HepG2 (cell line): ENCODE measurements at regions not wholly inside any gene's neighbourhood (a gene's known extent, or its start where the extent isn't known, plus 50 kb on each side); places are given as distances from the start of the nearest gene placed in this dataset.
A peak's percentile ranks its signal among the peaks of the same experiment; 100 is the strongest.

Experiments used
- ATAC-seq: fragments of 200-7000 bp; cut with Tn5 transposase; 3 replicates; pipeline ENCODE4 v1.9.1; 2020; ENCODE audit warnings: mild to moderate bottlenecking, moderate library complexity
- BruUV-seq: library from RNA; stranded (reverse); fragments of 400-500 nt; replicated peaks from 2 replicates; lab custom pipeline; 2021; lab: Mats Ljungman, UMichigan
- CTCF ChIA-PET: fragments of 300-600 bp; formaldehyde crosslinking; extraction: SDS; loops from one replicate; lab custom pipeline; 2021; ENCODE audit warnings: low total read pairs, inconsistent platforms, low intra/inter-chr PET ratio; lab: Yijun Ruan, JAX
- POLR2A ChIA-PET: fragments of 350-600 bp; sonication (Branson Sonifier 250); formaldehyde crosslinking; loops from one replicate; lab custom pipeline; 2020; ENCODE audit warnings: antibody characterized with exemption, inconsistent platforms; lab: Yijun Ruan, JAX
- DNase-seq: peaks from one replicate; pipeline ENCODE4 v3.0.0-alpha.2; 2015; ENCODE audit warnings: low spot score
- FAIRE-seq: peaks from 3 replicates; lab custom pipeline; 2011; peaks lifted over from hg19 to GRCh38; lab: Jason Lieb, UNC
- H2AFZ ChIP-seq: one replicate; pipeline ENCODE4 v1.6.1; 2011; ENCODE audit warnings: low read length, inconsistent platforms
- H3K27ac ChIP-seq: fragments of 300-600 bp; 3 replicates; pipeline ENCODE4 v1.8.0; 2011; ENCODE audit warnings: mixed run types, mild to moderate bottlenecking, mixed read lengths, low read length, inconsistent platforms; ENCODE audit not compliant: insufficient read depth; ENCODE audit errors: extremely low read length
- H3K27me3 ChIP-seq, 2 experiments: fragments of 200-600 bp in 1 of 2; 2 replicates in 1 of 2; 3 replicates in 1 of 2; pipeline versions ENCODE4 v1.6.0 to v1.8.0; 2011; ENCODE audit warnings: low read length in 2 of 2, mild to moderate bottlenecking in 2 of 2, moderate library complexity in 2 of 2, inconsistent platforms in 1 of 2; ENCODE audit not compliant: insufficient read depth in 2 of 2, control insufficient read depth in 1 of 2
- H3K36me3 ChIP-seq, 2 experiments: fragments of 200-600 bp in 1 of 2; replicated peaks in 1 of 2; 2 replicates in 1 of 2; 3 replicates in 1 of 2; pipeline versions ENCODE4 v1.5.1 to v1.8.0; 2011; ENCODE audit warnings: low read length in 2 of 2, inconsistent platforms in 1 of 2; ENCODE audit not compliant: insufficient read depth in 2 of 2, control insufficient read depth in 1 of 2
- H3K4me1 ChIP-seq: 2 replicates; pipeline ENCODE4 v1.5.1; 2012; ENCODE audit warnings: low read length, inconsistent platforms; ENCODE audit not compliant: insufficient read depth
- H3K4me2 ChIP-seq: 2 replicates; pipeline ENCODE4 v1.6.0; 2011; ENCODE audit warnings: low read depth, low read length, inconsistent platforms
- H3K4me3 ChIP-seq, 3 experiments: fragments of 200-600 bp in 1 of 3; sonication (generic), shearing (Covaris generic) in 1 of 3; replicated peaks in 1 of 3; 2 replicates each; pipeline ENCODE4 v1.5.1; 2011 to 2016; ENCODE audit warnings: low read length in 3 of 3, inconsistent platforms in 2 of 3, low read depth in 2 of 3, mild to moderate bottlenecking in 2 of 3, control low read depth in 1 of 3, mixed read lengths in 1 of 3; ENCODE audit not compliant: insufficient read depth in 1 of 3
- H3K79me2 ChIP-seq: one replicate; pipeline ENCODE4 v1.6.1; 2011; ENCODE audit warnings: low read length, inconsistent platforms; ENCODE audit not compliant: insufficient read depth
- H3K9ac ChIP-seq: 2 replicates; pipeline ENCODE4 v1.6.0; 2011; ENCODE audit warnings: mild to moderate bottlenecking, low read depth, low read length, inconsistent platforms; ENCODE audit not compliant: insufficient read depth
- H3K9me3 ChIP-seq: 2 replicates; pipeline ENCODE4 v1.5.1; 2012; ENCODE audit warnings: mild to moderate bottlenecking, low read length
- H4K20me1 ChIP-seq: 2 replicates; pipeline ENCODE4 v1.6.0; 2011; ENCODE audit warnings: inconsistent platforms, mild to moderate bottlenecking, low read length, moderate library complexity; ENCODE audit not compliant: insufficient read depth
- NR0B2 ChIP-seq: sonication (generic); formaldehyde crosslinking; IDR thresholded peaks from 2 replicates; pipeline ENCODE4 v1.4.0; 2020; ENCODE audit warnings: mild to moderate bottlenecking, missing genetic modification reagents
- NR2F2 ChIP-seq: IDR thresholded peaks from 2 replicates; pipeline ENCODE4 v1.6.1; 2012; ENCODE audit warnings: low read depth, inconsistent platforms, borderline replicate concordance
- ZC3H13 ChIP-seq: sonication (generic); formaldehyde crosslinking; IDR thresholded peaks from 2 replicates; pipeline ENCODE4 v1.8.1; 2023; ENCODE audit warnings: mild to moderate bottlenecking, missing genetic modification reagents, moderate library complexity
- ZNF235 ChIP-seq: sonication (generic); formaldehyde crosslinking; IDR thresholded peaks from 2 replicates; pipeline ENCODE4 v1.8.1; 2023; ENCODE audit warnings: mild to moderate bottlenecking, missing genetic modification reagents, borderline replicate concordance
- ZNF263 ChIP-seq: sonication (generic); formaldehyde crosslinking; IDR thresholded peaks from 2 replicates; pipeline ENCODE4 v1.4.0; 2020; ENCODE audit warnings: missing genetic modification reagents
- ZNF430 ChIP-seq: sonication (generic); formaldehyde crosslinking; IDR thresholded peaks from 2 replicates; pipeline ENCODE4 v1.9.0; 2021; ENCODE audit warnings: mild to moderate bottlenecking, missing genetic modification reagents
- ZNF577 ChIP-seq: sonication (generic); formaldehyde crosslinking; IDR thresholded peaks from 2 replicates; pipeline ENCODE4 v1.4.0; 2020; ENCODE audit warnings: mild to moderate bottlenecking, low read depth, missing genetic modification reagents, borderline replicate concordance
- WGBS: methylation state at CpG from one replicate; pipeline ENCODE4 v1.1.6; 2017; ENCODE audit warnings: low lambda C conversion rate; 5-methylcytosine and 5-hydroxymethylcytosine counted together
- in situ Hi-C: cut with HindIII; loops from 2 replicates; pipeline ENCODE4 v1.10.0; 2017; ENCODE audit warnings: low pct_unique_long_range_greater_than_20kb; ENCODE audit not compliant: extremely low pct_ligation_motif_present
- intact Hi-C: fragments of 100-400 bp; cut with micrococcal nuclease; formaldehyde crosslinking; loops from one replicate; pipeline ENCODE4 v1.10.0; 2022; ENCODE audit not compliant: unreplicated experiment

- TF ChIP-seq ZNF577 (CRISPR knock-in tag) (no peak), ZC3H13 (no peak), ZNF430 (CRISPR knock-in tag) (no peak), NR0B2 (no peak)
Measured at GRCh38 chr2:7992612-7993602, 688.9 kb upstream of the ID2 start (continued).

GRCh38 chr2:7994397-7994951 lies 687.4 kb upstream of the ID2 start:
- no peaks in the 10 kb centered on the region for H3K4me1 ChIP-seq
- H4K20me1 ChIP-seq: no peaks in the 10 kb centered on the region
- no peak overlapping the region for H3K4me2 ChIP-seq
- FAIRE-seq (no peak), ATAC-seq (peak; percentile 59), DNase-seq (no peak)
- no peak overlapping the region for H3K4me3 ChIP-seq
- no peaks in the 10 kb centered on the region for H3K79me2 ChIP-seq
- no peaks in the 10 kb centered on the region for H3K36me3 ChIP-seq
- H2AFZ ChIP-seq: no peak overlapping the region
- no peaks in the 10 kb centered on the region for H3K9me3 ChIP-seq
- H3K9ac ChIP-seq: no peak overlapping the region
- no TSS peak for BruUV-seq
- no peak for TF ChIP-seq ZNF235
- no peak for TF ChIP-seq NR2F2
- TF ChIP-seq ZNF263 (CRISPR knock-in tag): 0 out of 2 replicates have a peak, but pooled peaks have one; percentile 10
- in situ Hi-C loops (no loop called here), intact Hi-C loops (no loop called here)
- WGBS: 12% methylated on average over 6 of the region's 6 CpGs
- no peak overlapping the region for H3K27ac ChIP-seq
- peaks cover 0 to 6% of the 10 kb centered on the region in 2 experiments; a peak in 1 of 5 replicates for H3K27me3 ChIP-seq
- CTCF ChIA-PET: no interaction called here
- POLR2A ChIA-PET: no interaction called here
